ENCODE measurements at regions not wholly inside any gene's neighbourhood (a gene's known extent, or its start where the extent isn't known, plus 50 kb on each side); places are given as distances from the start of the nearest gene placed in this dataset.
"Not testable (repeated sequence)": the region's sequence is repeated elsewhere in the genome, so short reads cannot be mapped to it uniquely, and the experiment has no call there.

DNA sequence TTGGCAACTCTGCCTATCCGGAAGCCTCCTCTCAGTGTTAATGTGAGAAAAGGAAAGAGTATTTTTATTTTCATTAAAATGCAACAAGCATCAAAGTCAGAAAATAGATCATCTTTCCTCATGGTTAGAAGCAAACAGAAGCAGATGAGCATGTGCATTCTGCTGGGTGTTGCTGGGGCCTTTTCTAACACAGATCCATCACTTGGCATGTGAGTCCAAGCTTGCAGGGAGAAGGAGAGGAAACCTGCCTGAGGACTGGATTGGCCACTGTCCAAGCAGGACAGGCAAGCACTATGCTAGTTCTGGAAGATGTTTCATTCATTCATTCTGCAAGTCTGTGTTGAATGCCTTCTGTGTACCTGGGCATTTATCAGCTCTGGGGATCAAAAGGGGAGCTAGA, 348.7 kb upstream of the PCSK5 start:
- no peak for DNase-seq (ENCODE audit: low spot score)

DNA sequence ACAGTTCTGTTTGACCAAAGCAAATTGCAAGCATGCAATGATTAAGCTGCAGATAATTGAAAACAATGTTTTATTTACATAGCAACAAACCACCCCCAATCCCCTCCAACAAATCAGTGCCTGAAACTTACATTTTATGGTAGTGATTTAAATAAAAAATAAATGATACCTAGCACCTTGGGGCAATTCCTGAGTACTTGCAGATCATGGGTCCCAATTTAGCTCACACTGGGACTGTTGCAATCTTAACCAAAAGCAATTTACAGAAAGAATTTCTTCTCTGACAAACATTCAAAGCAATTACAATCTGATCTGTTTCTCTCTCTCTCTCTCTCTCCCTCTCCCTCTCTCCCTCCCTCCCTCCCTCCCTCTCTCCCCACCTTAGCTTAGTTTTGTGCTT, 345.7 kb upstream of the PCSK5 start:
- no peak for DNase-seq (ENCODE audit: low spot score)

DNA sequence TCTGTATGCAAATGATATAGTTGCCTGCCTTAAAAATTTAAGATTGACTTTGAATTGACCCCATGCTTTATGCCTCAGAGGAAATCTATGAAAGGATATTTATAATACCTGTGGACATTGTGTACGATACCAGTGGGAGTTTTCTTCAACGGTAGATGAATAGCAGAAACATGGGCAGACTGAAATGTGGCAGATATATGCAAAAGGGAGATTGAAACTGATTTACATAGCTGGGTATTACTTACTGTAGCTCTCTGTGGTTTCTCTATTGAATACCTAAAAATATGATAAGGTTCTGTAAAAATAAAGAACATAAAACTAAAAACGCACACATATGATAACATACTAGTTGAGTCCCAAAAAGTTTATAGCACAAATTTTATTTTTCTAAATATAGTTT, 345.2 kb upstream of the PCSK5 start:
- DNase-seq (ENCODE audit: low spot score) = no peak

DNA sequence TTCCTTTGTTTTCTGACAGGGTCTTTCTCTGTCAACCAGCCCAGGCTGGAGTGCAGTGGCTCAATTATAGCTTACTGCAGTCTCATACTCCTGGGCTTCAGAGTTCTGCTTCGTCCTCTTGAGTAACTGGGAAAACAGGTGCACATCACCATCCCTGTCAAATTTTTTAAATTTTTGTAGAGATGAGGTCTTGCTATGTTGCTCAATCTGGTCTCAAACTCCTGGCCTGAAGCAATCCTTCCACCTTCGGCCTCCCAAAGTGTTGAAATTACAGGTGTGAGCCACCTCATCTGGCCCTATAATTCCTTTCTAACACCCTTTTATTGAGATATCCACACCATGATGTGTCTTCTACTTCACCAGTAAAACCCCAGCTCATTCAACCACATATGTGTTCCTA, 341.6 kb upstream of the PCSK5 start:
- no peak for DNase-seq (ENCODE audit: low spot score)

DNA sequence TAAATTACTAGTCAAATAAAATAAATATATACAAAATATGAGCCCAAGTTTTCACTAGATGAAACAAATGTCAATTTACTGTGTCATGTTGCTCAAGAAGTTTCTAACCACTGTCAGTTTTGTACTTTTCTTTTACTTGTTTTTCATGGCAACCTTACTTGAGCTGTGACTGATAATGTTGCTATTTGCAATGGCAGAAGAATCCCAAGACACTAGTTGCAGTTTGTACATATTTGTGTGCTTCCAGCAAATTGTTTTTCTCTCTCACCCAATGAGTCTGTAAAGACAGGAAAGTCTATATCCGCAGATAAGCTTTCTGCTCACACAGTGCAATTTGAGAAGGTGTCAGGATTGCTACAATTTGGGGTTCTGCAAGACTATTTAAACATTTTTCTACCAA, 338.6 kb upstream of the PCSK5 start:
- DNase-seq (ENCODE audit: low spot score) = no peak

DNA sequence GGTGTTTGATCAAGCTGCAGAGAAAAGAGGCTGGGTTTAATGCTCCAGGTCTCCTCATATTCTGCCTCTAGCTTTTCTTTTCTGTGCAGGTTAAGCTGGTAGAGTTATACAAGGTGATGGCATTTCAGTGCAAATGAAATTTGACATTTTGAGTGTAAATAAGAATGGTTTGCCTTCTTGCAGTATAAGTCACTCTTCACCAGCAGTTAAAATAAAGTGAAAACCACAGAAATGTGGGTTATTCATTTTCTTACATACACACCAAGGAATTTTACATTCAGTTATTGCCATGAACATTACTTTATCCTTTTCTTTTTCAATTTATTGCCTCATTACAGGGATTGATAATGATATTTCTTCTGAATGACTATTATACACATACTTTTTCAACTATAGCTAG, 337.5 kb upstream of the PCSK5 start:
- DNase-seq (ENCODE audit: low spot score) = no peak

DNA sequence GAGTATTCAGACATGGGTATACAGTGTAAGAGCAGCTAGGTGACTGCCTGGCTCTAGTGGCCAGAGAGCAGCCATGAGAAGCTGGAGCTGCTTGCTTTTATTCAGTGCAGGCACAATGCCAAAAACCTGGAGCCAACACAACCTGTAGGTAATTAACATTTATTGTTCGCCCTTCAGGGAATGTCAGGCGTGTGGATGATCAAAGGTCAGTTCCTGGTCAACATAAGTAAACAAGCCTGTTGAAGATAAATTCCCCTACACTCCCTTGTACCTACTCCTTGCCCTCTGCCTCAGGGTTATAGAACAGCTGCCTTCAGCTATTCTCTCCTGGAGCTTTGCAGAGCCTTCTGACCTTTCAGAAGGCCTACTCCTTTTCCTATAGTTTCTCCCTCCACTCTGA, 323.7 kb upstream of the PCSK5 start:
- not testable (repeated sequence) for DNase-seq (ENCODE audit: low spot score)

DNA sequence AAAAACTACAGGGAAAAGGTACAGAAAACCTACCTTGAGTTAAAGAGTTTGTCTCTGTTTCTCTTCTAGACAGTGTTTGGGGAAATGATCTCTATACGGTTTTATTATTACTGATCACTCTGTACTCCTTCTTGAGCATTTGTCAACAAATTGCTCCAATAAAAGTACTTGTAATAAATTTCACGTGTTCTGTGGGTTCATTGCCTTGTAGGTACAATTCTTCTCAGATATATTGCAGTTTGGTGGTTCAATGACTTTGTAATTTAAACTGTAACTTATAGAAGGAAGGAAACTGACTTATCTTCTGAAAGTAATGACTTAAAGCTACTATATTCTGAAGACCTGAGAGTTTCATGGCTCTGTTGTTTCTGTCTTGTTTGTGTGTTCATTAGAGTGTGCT, 319.9 kb upstream of the PCSK5 start:
- no peak for DNase-seq (ENCODE audit: low spot score)

DNA sequence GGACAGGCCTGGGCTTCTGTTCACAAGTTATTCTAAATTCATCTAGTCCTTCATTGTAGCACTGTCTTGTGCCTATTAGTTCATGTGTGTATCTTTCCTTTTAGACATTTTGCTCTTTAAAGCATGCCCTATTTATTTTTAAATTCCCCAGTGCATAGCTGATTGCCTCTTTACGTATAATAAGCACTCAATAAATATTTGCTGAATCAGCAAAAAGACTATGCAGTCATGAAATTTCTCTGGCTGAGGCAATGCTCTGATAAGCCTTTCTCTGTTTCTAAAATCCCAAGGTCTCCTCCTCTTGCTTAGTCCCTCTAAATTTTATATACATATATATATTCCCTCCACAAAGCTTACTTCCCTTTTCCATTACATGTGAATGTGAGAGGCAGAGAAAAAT, 315.9 kb upstream of the PCSK5 start:
- no peak for DNase-seq (ENCODE audit: low spot score)

DNA sequence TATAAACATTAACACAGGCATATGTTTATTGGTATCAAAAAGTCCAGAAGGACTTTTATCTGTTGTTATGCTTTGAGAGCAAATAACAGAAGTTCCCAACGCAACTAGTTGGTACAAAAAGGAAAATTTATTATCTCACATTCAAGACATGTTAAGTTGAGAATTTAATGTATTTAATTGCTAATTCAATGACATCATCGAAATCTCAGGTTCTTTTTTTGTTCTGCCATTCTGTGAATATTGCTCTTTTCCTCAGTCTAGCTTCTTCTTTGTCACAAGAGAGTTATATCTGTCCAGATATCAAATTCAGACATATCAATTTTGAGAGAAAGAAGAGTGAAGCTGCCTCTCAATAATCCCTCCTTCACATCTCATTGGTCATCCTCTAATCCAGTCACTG, 307.6 kb upstream of the PCSK5 start:
- no peak for DNase-seq (ENCODE audit: low spot score)

DNA sequence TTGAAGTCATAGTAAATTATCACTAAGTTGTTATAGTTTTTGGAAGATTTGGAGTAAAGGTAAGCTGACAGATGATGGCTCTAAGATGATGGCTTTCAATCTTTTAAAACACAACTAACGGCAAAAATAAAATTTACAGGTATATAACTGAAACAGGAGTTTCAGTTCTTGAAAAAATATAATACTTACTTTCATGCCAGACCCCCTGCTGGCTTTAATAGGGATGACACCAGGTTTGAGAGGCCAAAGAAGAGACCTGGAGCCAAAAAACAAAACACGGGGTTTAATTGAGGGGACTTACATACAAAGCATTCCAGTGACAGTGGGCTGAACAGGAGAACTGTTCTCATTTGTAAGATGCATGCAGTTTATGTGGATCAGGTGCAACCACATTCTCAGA, 301.7 kb upstream of the PCSK5 start:
- no peak for DNase-seq (ENCODE audit: low spot score)

DNA sequence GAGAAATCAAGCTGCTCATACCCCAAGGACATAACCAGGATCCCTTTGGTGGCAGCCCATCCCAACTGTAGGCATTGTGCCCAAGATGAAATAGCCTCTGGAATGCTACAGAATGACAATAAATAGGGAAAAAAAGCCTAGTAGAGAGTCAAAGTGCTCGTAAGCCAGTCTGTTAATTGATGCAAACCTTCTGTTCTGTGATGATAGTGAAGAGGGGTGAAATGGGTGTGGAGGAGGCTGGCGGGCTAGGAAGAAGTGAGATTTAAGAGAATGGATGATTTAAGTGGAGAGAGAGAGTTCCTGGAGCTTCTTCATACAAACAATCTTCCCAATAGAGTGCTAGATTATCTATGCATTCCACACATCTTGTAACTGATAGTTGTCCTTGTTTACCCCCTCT, 301.0 kb upstream of the PCSK5 start:
- no peak for DNase-seq (ENCODE audit: low spot score)

DNA sequence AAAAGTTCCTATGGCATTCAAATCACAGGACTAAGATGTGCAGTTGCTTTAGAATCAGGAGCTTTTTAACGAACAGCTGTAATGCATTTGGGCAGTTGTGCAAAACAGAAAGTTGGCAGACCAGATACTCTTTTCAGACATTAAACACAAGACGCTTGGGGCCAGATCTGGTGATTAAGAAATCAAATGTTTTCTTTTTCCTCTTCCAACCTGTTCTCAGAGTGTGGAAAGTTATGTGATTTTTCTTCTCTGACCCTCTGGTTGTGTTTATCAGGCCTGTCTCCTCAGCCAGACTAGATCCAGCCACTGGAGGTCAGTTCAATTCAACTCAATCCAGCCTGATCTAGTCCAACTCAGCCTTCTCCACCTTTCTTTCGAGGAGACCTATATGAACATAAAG, 298.5 kb upstream of the PCSK5 start:
- no peak for DNase-seq (ENCODE audit: low spot score)

DNA sequence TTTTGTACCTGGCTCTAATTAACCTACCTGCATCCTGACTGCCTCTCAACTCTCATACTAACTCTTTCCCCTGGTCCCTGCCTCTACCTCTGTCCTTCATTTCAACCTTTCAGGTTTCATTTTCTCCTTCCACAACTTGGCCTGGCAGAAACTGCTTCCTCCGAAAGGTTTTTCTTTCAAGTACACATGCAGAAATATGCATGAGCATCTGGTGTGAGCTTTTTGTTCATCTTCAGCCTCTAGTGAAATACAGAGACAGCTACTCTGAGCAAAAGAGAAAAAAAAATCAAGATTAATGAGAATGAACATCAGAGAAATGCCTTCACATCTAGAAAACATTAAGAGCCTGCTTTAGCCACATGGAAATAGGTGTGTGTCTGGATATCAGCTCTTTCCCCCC, 297.9 kb upstream of the PCSK5 start:
- DNase-seq (ENCODE audit: low spot score) = no peak

DNA sequence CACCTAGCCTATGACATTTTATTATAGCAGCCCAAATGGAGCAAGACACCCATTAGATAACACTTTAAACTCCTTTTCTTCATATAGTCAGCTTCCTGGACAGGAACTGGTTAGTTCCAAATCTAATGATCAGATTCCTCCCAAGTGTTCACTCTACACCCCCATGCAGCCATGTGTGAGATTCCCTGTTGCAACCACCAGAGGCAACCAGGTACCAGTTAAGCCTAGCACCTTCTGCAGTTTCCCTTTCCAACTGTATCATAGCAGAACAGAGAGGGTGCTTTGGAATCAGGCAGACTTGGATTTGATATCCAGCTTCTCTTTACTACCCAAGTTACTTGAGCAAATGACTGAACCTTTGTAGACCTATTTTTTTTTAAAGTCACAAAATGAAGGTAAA, 296.6 kb upstream of the PCSK5 start:
- no peak for DNase-seq (ENCODE audit: low spot score)

DNA sequence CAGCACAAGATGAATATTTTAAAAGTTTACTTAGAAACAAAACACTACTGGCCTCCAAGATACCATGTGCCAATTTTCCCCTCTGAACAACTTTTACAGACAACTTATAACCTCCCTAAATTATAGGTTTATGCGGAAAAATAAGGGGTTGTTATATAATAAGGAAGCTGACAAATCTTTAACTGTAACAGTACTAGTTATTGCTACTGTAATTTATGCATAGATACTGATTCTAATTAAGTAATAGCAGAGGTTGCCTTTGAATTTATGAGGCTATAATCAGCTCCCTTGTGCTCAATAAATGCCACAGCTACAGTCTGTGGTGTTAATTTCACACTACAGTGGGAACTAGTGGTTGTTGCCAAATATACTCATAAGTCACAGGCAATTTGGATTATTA, 291.3 kb upstream of the PCSK5 start:
- DNase-seq (ENCODE audit: low spot score) = no peak

DNA sequence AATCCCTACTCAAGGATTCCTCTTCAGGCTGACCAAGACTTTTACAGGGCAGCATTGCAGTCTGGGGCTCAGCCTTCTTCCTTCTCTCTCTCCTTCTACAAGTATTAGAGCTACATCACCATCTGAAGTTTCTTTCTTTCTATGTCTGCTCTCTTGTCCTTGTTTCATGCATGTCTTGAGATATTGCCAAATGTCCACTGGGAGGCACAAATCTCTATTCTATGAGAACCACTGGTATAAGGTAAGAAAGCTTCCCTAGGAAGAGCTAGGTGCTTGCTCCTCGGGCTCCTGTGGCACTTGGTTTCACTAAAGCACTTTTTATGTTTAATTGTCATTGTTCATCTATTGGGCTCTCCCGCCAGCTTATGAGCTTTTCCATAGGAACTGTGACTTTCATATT, 289.2 kb upstream of the PCSK5 start:
- DNase-seq (ENCODE audit: low spot score) = no peak

DNA sequence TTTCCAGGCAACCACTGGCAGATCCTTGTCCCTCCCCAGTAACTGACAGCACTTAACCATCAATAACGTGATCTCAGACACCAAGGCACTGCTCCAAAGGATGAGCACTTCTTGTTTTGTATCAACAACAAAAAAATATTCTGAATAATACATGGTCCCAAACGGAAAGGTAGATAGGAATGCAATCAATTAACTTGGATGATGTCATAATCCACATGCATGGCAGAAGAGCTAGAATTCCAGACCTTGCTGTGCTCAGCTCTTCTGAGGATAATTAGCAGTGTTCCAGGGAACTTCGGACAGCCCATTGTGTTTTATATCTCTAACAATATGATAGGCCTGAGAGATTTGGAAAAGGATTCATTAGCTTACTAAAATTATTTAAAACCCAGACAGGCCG, 288.4 kb upstream of the PCSK5 start:
- no peak for DNase-seq (ENCODE audit: low spot score)

DNA sequence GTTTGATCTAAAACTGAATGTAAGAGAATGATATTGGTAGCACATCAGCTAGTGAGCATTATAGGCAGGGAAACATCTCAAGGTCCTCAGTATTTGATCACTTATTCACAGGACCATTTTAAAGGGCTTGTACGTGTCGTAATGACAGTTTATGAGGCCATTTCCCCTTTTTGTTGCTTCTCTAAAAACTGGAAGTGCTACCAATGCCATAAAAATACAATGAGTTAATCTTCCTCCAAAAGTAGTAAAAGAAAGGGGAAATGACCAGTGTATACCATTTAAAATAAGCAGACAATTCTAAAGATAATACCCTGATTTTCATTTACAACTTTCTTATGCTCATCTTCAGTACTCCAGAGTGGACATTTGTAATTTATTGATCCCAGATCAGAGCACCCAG, 285.8 kb upstream of the PCSK5 start:
- DNase-seq (ENCODE audit: low spot score) = no peak

DNA sequence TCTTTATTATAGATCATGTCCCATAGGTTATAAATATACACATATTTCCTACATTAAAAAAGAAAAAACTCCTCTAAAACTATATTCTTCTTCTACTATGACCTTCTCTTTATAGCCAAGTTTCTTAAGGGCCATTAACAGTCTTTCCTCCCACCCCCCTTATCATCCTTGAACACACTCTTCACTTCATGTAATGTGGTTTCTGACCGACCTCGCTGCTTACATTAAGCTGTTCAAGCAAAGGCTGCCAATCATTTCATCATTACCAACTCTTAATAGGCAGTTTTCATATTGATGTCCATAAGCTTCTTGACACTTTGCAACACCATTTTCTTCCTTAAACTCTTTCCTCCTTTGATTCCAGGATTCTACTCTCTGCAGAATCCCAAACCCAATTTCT, 283.0 kb upstream of the PCSK5 start:
- DNase-seq (ENCODE audit: low spot score) = no peak

DNA sequence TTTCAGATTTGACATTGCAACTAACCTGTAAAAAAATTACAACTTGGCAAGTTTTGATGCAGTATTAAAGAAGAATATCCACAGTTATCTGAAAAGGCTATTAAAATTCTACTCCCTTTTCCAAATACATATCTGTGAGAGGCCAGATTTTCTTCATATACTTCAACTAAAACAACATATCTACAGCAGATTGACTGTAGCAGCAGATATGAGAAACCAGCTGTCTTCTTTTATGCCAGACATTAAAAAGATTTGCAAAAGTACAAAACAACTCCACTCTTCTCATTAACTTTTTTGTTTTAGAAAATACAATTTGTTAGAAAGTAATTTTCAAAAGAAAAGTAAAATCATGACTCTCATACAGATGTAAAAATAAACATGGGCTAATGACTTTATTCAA, 281.1 kb upstream of the PCSK5 start:
- DNase-seq (ENCODE audit: low spot score) = no peak

DNA sequence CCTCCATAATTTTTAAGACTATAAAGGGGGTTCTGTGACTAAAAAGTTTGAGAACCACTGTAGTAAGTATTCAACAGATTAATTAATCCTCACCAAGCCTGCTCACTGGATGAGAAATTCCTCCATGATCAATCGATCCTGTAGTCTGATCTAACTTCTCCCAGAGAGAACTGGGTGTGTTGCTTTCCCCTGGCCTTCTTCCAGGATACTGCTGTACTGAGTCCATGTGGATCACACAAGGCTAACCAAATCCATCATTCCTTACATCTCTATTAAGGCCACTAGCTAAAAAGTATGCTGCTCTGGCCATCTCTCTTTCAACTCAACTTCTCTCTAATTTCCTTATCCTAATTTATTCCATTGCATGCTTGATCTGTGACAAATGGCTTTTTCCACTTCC, 280.2 kb upstream of the PCSK5 start:
- no peak for DNase-seq (ENCODE audit: low spot score)

DNA sequence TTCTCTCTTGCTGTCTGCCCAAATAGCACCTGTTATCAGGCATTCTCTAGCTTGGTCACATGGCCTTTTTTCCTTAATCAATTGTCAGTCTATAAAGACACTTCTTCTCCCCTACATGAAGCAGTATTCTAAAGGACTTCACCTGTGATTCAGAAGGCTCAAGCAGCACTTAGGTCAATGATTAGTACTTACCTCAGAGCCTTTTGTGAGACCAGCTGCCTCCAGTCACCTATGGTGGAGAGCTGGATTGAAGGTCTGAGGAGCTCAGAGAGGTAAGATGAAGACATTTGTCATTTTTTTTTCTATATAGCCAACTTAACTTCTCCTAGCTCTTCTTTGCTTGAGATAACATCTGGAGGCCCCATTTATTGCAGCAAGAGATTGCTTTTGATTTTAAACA, 278.3 kb upstream of the PCSK5 start:
- DNase-seq (ENCODE audit: low spot score) = no peak

DNA sequence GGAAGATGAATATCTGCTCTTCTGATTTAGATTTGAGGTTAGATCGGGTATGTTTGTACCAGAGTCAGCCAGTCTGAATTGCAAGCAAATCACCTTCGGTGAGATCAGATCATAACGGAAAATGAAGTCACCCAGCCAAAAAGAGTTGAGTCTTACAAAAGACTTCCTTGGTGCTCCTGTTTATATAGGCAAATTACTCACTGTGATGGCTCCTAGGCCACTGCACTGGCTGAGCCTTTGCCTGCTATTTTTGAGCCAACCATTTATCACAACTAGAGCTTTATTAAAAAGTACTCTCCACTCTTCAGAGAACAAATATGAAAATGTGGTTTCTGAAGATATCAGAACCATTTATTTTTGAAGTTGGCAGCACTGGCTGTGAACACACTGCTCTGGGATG, 277.7 kb upstream of the PCSK5 start:
- no peak for DNase-seq (ENCODE audit: low spot score)

DNA sequence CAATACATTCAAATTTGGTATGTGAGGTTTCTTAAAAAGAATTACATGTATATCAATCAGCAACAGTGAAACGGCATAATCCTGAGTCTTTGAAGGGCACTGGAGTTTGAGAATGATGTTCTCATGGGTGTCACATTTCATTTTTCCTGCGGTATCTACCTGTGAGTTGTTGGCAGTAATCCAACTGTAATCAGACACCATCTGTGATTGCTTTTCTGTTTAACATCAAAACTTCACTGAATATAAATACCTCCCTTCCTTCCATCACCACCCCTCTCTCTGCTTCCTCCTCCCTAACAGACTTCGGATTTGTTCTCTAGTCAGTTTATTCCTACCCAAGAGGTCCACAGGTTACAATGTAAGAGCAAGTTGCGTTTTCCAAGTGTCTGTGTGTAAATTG, 275.2 kb upstream of the PCSK5 start:
- no peak for DNase-seq (ENCODE audit: low spot score)

DNA sequence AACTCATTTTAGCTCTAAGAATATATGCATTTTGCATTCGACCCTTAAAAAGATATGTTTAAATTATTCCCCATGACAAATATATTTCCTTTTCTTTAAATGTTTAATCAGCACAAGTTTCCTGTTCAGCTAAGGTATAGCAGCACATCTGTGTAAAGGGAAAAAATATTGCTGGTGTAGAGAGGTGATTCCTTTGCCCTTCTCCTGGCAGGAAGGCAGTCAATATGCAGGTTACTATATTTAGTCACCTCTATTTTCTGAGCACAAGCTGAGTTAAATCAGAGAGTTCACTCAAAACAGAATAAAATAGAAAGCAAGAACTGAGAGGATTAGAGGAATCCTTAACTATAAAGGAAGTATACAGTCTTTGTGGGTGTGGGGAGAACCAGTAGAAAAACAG, 274.4 kb upstream of the PCSK5 start:
- no peak for DNase-seq (ENCODE audit: low spot score)

Measured in activated CD4-positive, alpha-beta T cell treated with anti-CD3 and anti-CD28 coated beads, Interleukin-2, Interleukin-4, amounts not matched to agents 100 ng/mL and 50 ng/mL, durations not matched to agents 16 hours and 8 hours (primary cell).